Spleen (tissue), 7 donors: ENCODE measurements at regions not wholly inside any gene's neighbourhood (a gene's known extent, or its start where the extent isn't known, plus 50 kb on each side); places are given as distances from the start of the nearest gene placed in this dataset.

ENCODE experiments used
- POLR2AphosphoS5 ChIP-seq, 3 donors: sonication (generic); formaldehyde crosslinking; IDR thresholded peaks; one replicate each; pipeline ENCODE4 v1.5.1; 2017; ENCODE audit warnings: antibody characterized with exemption in 3 of 3
- TF ChIP-seq, protein P1 (sequence below), 11 experiments: fragments of 200-600 bp in 7 of 11; fragments of 450-650 bp in 4 of 11; sonication (generic) in 4 of 11; IDR thresholded peaks in 8 of 11; conservative IDR thresholded peaks in 3 of 11; 1 replicate in 7 of 11; 2 replicates in 4 of 11; pipeline versions ENCODE4 v1.4.0 to v1.8.0; 2016 to 2021; ENCODE audit warnings: antibody characterized with exemption in 11 of 11, inconsistent platforms in 4 of 11, mild to moderate bottlenecking in 1 of 11
- donor health status: DM: no; HTN: no; CAD: no; lungs with moderate emphysema.
- donor health status: DM: no; HTN: no; CAD: no.
- donor health status: DM: no; HTN: no; CAD: no.

DNA sequence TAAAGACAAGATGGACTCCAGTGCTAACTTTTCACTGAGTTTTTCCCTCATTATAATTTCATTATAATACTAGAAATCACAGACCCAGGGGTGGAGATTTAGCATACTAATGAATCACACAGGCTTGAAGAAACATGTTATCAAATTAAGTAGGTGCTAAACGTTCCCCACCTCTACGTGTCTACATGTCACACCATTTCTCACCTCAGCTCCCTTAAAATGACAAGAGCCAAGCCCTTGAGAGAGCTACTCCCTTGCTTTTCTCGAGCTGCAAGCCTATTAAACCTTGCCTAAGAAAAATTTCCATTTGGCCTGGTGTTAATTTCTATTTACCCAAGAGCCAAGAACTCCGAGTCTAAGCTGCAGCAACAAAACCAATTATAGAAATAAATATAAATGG lies 396.3 kb upstream of the NEGR1 start:
- TF ChIP-seq, protein P1, sequence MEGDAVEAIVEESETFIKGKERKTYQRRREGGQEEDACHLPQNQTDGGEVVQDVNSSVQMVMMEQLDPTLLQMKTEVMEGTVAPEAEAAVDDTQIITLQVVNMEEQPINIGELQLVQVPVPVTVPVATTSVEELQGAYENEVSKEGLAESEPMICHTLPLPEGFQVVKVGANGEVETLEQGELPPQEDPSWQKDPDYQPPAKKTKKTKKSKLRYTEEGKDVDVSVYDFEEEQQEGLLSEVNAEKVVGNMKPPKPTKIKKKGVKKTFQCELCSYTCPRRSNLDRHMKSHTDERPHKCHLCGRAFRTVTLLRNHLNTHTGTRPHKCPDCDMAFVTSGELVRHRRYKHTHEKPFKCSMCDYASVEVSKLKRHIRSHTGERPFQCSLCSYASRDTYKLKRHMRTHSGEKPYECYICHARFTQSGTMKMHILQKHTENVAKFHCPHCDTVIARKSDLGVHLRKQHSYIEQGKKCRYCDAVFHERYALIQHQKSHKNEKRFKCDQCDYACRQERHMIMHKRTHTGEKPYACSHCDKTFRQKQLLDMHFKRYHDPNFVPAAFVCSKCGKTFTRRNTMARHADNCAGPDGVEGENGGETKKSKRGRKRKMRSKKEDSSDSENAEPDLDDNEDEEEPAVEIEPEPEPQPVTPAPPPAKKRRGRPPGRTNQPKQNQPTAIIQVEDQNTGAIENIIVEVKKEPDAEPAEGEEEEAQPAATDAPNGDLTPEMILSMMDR (IDR thresholded peaks at IDR 0.05 in 8 of 11, conservative IDR thresholded peaks at IDR 0.05 in 3 of 11), result no peak
- no peak for TF ChIP-seq POLR2AphosphoS5 (IDR thresholded peaks at IDR 0.05)
